ENCODE measurements at regions not wholly inside any gene's neighbourhood (a gene's known extent, or its start where the extent isn't known, plus 50 kb on each side); places are given as distances from the start of the nearest gene placed in this dataset.
"Not testable (repeated sequence)": the region's sequence is repeated elsewhere in the genome, so short reads cannot be mapped to it uniquely, and the experiment has no call there.

DNA sequence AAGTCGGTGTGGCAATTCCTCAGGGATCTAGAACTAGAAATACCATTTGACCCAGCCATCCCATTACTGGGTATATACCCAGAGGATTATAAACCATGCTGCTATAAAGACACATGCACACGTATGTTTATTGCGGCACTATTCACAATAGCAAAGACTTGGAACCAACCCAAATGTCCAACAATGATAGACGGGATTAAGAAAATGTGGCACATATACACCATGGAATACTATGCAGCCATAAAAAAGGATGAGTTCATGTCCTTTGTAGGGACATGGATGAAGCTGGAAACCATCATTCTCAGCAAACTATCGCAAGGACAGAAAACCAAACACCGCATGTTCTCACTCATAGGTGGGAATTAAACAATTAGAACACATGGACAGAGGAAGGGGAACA lies 80.6 kb upstream of the ST3GAL5 start:
- H3K4me3 ChIP-seq (ENCODE audit: low read depth, low read length); DNase-seq (ENCODE audit: low read depth, low spot score); POLR2A ChIA-PET; CTCF ChIA-PET: not testable (repeated sequence)

GRCh38 chr2:85965770-85966169 lies 77.0 kb upstream of the ST3GAL5 start:
- H3K4me3 ChIP-seq (ENCODE audit: low read depth, low read length); DNase-seq (ENCODE audit: low read depth, low spot score); POLR2A ChIA-PET; CTCF ChIA-PET: not testable (repeated sequence)

DNA sequence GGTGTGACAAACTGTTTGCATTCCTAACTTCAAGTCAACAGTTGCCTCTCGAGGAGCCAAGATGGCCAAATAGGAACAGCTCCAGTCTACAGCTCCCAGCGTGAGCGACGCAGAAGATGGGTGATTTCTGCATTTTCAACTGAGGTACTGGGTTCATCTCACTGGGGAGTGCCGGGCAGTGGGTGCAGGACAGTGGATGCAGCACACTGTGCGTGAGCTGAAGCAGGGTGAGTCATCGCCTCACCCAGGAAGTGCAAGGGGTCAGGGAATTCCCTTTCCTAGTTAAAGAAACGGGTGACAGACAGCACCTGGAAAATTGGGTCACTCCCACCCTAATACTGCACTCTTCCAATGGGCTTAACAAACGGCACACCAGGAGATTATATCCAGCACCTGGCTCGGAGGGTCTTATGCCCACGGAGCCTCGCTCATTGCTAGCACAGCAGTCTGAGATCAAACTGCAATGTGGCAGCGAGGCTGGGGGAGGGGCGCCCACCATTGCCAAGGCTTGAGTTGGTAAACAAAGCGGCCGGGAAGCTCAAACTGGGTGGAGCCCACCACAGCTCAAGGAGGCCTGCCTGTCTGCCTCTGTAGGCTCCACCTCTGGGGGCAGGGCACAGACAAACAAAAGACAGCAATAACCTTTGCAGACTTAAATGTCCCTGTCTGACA lies 75.1 kb upstream of the ST3GAL5 start:
- POLR2A ChIA-PET; H3K4me3 ChIP-seq (ENCODE audit: low read depth, low read length); CTCF ChIA-PET; DNase-seq (ENCODE audit: low read depth, low spot score): not testable (repeated sequence)

DNA sequence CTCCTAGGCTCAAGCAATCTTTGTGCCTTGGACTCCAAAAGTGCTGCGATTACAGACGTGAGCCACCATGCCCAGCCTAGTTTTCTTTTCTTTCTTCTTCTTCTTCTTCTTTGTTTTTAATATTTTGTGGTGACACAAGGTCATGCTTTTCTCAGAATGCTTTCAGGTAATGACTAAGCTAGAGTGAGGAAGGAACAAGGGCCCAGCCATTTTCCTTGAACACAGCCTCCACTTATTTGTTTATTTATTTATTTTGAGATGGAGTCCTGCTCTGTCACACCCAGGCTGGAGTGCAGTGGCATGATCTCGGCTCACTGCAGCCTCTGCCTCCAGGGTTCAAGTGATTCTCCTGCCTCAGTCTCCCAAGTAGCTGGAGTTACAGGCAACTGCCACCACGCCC lies 74.3 kb upstream of the ST3GAL5 start:
- no peak for TF ChIP-seq CTCF (IDR thresholded peaks at IDR 0.05; ENCODE audit: insufficient read depth, low read length, missing control alignments)
- ChIA-PET CTCF (interaction anchor here (1.0 kb wide), 1 partner anchor 24 kb away, joined by 3 read pairs; no protein-coding TSS in a partner anchor), POLR2A (no interaction called here)
- no peak overlapping the region for H3K4me3 ChIP-seq (ENCODE audit: low read depth, low read length)
- DNase-seq (ENCODE audit: low read depth, low spot score): no peak

DNA sequence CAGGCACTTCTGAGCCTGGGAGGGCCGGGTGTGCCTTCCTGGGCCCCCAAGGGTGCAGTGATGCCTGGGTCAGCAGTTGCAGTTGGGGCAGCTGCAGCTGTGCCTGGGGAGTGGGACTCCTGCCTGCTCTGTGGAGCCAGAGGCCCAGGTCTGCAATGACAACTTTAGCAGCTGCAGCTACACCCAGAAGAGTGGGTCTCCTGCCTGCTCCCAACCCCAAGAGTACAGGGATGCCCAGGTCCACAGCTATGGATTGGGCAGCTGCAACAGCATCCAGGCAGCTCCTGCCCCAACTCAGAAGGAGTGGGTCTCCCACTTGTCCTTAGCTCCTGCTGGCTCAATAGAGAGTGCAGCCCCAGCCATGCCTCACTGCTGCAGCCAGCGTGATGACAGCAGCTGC lies 73.0 kb upstream of the ST3GAL5 start:
- no peak for TF ChIP-seq CTCF (IDR thresholded peaks at IDR 0.05; ENCODE audit: insufficient read depth, low read length, missing control alignments)
- CTCF ChIA-PET: no interaction called here
- no peak overlapping the region for H3K4me3 ChIP-seq (ENCODE audit: low read depth, low read length)
- DNase-seq (ENCODE audit: low read depth, low spot score): no peak
- POLR2A ChIA-PET: no interaction called here

GRCh38 chr2:85961053-85961452 lies 72.3 kb upstream of the ST3GAL5 start:
- POLR2A ChIA-PET: no interaction called here
- CTCF ChIA-PET: interaction anchor here (1.3 kb wide), 1 partner anchor 134 kb away, joined by 3 read pairs; no protein-coding TSS in a partner anchor
- TF ChIP-seq CTCF (IDR thresholded peaks at IDR 0.05; ENCODE audit: insufficient read depth, low read length, missing control alignments): no peak
- no peak for DNase-seq (ENCODE audit: low read depth, low spot score)
- no peak overlapping the region for H3K4me3 ChIP-seq (ENCODE audit: low read depth, low read length)

GRCh38 chr2:85959826-85960225 lies 71.0 kb upstream of the ST3GAL5 start:
- POLR2A ChIA-PET: interaction anchor here (0.6 kb wide), 1 partner anchor 25 kb away, joined by 3 read pairs; no protein-coding TSS in a partner anchor

More at GRCh38 chr2:85959826-85960225, 71.0 kb upstream of the ST3GAL5 start:
- no peak for TF ChIP-seq CTCF (IDR thresholded peaks at IDR 0.05; ENCODE audit: insufficient read depth, low read length, missing control alignments)
- H3K4me3 ChIP-seq (ENCODE audit: low read depth, low read length): no peak overlapping the region
- CTCF ChIA-PET: interaction anchor here (1.1 to 1.9 kb wide), 3 partner anchors 12 to 132 kb away, joined by 5 to 7 read pairs (median 5); no protein-coding TSS in a partner anchor
- no peak for DNase-seq (ENCODE audit: low read depth, low spot score)

Data from AG04449 (cell line).